C4-2B (cell line): ENCODE measurements at regions not wholly inside any gene's neighbourhood (a gene's known extent, or its start where the extent isn't known, plus 50 kb on each side); places are given as distances from the start of the nearest gene placed in this dataset.

ENCODE experiments used
- ZFX ChIP-seq: fragments of 450-650 bp; IDR thresholded peaks from 2 replicates; pipeline ENCODE4 v1.6.1; 2017
- TF ChIP-seq, protein P1 (sequence below): fragments of 450-650 bp; conservative IDR thresholded peaks from 2 replicates; pipeline ENCODE4 v1.5.1; 2017; ENCODE audit warnings: mild to moderate bottlenecking

DNA sequence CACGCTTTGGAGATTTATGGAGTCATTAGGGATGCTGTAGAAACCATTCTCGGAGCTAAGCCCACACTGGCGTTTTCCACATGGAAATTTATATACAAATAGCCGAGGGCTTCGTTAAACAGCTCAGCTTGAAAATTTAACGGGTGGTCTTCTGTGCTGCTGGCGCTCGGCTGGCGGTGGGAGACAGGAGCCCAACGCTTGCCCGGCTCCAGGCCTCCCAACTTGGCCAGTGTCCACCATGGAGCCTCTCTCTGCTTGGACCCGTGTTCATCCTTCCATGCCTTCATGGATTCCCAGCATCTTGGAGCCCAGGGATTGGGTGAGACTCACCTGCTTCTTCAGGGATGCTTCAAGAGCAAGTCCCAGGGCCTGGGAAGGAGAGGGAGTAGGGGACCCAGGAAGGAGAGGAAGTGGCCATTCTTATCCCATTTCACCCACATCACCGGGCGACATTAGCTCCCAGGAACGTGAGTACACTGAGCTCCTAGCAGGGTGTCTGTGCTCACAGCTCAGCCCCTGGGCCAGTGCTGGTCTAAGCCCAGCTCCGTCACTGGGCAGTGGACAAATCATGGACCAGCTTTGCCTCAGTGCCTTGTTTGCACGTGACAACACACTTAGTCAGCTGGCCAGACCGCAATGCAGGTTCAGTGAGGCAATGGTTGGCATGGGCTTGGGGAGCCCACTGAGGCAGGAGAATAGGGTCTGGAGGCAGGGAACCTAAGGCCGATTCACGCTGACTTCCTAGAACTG, 944.3 kb downstream of the BRD1 start:
- TF ChIP-seq, protein P1, sequence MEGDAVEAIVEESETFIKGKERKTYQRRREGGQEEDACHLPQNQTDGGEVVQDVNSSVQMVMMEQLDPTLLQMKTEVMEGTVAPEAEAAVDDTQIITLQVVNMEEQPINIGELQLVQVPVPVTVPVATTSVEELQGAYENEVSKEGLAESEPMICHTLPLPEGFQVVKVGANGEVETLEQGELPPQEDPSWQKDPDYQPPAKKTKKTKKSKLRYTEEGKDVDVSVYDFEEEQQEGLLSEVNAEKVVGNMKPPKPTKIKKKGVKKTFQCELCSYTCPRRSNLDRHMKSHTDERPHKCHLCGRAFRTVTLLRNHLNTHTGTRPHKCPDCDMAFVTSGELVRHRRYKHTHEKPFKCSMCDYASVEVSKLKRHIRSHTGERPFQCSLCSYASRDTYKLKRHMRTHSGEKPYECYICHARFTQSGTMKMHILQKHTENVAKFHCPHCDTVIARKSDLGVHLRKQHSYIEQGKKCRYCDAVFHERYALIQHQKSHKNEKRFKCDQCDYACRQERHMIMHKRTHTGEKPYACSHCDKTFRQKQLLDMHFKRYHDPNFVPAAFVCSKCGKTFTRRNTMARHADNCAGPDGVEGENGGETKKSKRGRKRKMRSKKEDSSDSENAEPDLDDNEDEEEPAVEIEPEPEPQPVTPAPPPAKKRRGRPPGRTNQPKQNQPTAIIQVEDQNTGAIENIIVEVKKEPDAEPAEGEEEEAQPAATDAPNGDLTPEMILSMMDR: no peak
- TF ChIP-seq ZFX: no peak
